Liver (tissue), 8 donors: ENCODE measurements at regions not wholly inside any gene's neighbourhood (a gene's known extent, or its start where the extent isn't known, plus 50 kb on each side); places are given as distances from the start of the nearest gene placed in this dataset.

Source experiments
- DNase-seq: peaks from one replicate; pipeline ENCODE4 v3.0.0-alpha.2; 2017; ENCODE audit warnings: low spot score
- H3K27ac ChIP-seq, 2 donors: one replicate each; pipeline ENCODE4 v1.7.0; 2013; ENCODE audit warnings: inconsistent platforms in 2 of 2, low read length in 2 of 2, control low read depth in 1 of 2, low read depth in 1 of 2, mild to moderate bottlenecking in 1 of 2
- H3K27me3 ChIP-seq, 4 donors: one replicate each; pipeline versions ENCODE4 v1.6.1 to v1.7.0; 2013; ENCODE audit warnings: low read length in 3 of 4, inconsistent platforms in 1 of 4, mild to moderate bottlenecking in 1 of 4, moderate library complexity in 1 of 4; ENCODE audit not compliant: control insufficient read depth in 4 of 4, insufficient read depth in 4 of 4
- H3K36me3 ChIP-seq, 4 donors: one replicate each; pipeline versions ENCODE4 v1.6.1 to v1.7.0; 2013; ENCODE audit warnings: low read length in 3 of 4, mild to moderate bottlenecking in 3 of 4, low read depth in 1 of 4, moderate library complexity in 1 of 4; ENCODE audit not compliant: control insufficient read depth in 4 of 4, insufficient read depth in 3 of 4
- H3K4me1 ChIP-seq, 4 donors: one replicate each; pipeline versions ENCODE4 v1.6.1 to v1.7.0; 2013; ENCODE audit warnings: low read length in 3 of 4, mild to moderate bottlenecking in 3 of 4, moderate library complexity in 1 of 4; ENCODE audit not compliant: control insufficient read depth in 4 of 4, insufficient read depth in 4 of 4
- H3K4me3 ChIP-seq, 3 donors: one replicate each; pipeline versions ENCODE4 v1.6.1 to v1.7.0; 2013; ENCODE audit warnings: low read length in 3 of 3, control low read depth in 1 of 3, low read depth in 1 of 3, mild to moderate bottlenecking in 1 of 3
- H3K9ac ChIP-seq, 2 donors: one replicate each; pipeline ENCODE4 v1.7.0; 2013; ENCODE audit warnings: low read length in 2 of 2, mild to moderate bottlenecking in 2 of 2, moderate library complexity in 2 of 2, control low read depth in 1 of 2, low read depth in 1 of 2
- H3K9me3 ChIP-seq, 4 donors: one replicate each; pipeline versions ENCODE4 v1.6.1 to v1.7.0; 2013; ENCODE audit warnings: low read length in 3 of 4; ENCODE audit not compliant: control insufficient read depth in 4 of 4
- ATF3 ChIP-seq: IDR thresholded peaks from 2 replicates; pipeline ENCODE4 v1.6.1; 2016; ENCODE audit warnings: antibody characterized with exemption
- CTCF ChIP-seq: fragments of 150-350 bp; IDR thresholded peaks from 2 replicates; pipeline ENCODE4 v1.5.1; 2017; ENCODE audit warnings: improper control_type of control experiment, low read depth, low read length; ENCODE audit not compliant: missing input control
- EGR1 ChIP-seq, 2 donors: IDR thresholded peaks; 2 replicates each; pipeline ENCODE4 v1.6.1; 2016 to 2018; ENCODE audit warnings: antibody characterized with exemption in 2 of 2, low read depth in 2 of 2
- FOXA1 ChIP-seq: IDR thresholded peaks from 2 replicates; pipeline ENCODE4 v1.6.1; 2016; ENCODE audit warnings: antibody characterized with exemption
- FOXA2 ChIP-seq: IDR thresholded peaks from 2 replicates; pipeline ENCODE4 v1.6.1; 2016; ENCODE audit warnings: antibody characterized with exemption
- GABPA ChIP-seq, 2 donors: IDR thresholded peaks in 1 of 2; conservative IDR thresholded peaks in 1 of 2; 2 replicates each; pipeline ENCODE4 v1.6.1; 2016; ENCODE audit warnings: antibody characterized with exemption in 2 of 2, mild to moderate bottlenecking in 1 of 2, moderate library complexity in 1 of 2
- JUND ChIP-seq, 2 donors: IDR thresholded peaks; 2 replicates each; pipeline ENCODE4 v1.6.1; 2016; ENCODE audit warnings: antibody characterized with exemption in 2 of 2
- NR2F2 ChIP-seq: IDR thresholded peaks from 2 replicates; pipeline ENCODE4 v1.6.1; 2016; ENCODE audit warnings: antibody characterized with exemption
- RAD21 ChIP-seq, 2 donors: IDR thresholded peaks; 2 replicates each; pipeline ENCODE4 v1.6.1; 2016; ENCODE audit warnings: antibody characterized with exemption in 2 of 2, mild to moderate bottlenecking in 2 of 2
- RXRA ChIP-seq, 2 donors: IDR thresholded peaks; 2 replicates each; pipeline ENCODE4 v1.6.1; 2017 to 2018; ENCODE audit warnings: antibody characterized with exemption in 2 of 2, mild to moderate bottlenecking in 1 of 2
- TAF1 ChIP-seq: conservative IDR thresholded peaks from 2 replicates; pipeline ENCODE4 v1.6.1; 2016; ENCODE audit warnings: antibody characterized with exemption, mild to moderate bottlenecking
- YY1 ChIP-seq: IDR thresholded peaks from 2 replicates; pipeline ENCODE4 v1.6.1; 2016; ENCODE audit warnings: antibody characterized with exemption, mild to moderate bottlenecking
- ZBTB33 ChIP-seq: IDR thresholded peaks from 2 replicates; pipeline ENCODE4 v1.6.1; 2016; ENCODE audit warnings: antibody characterized with exemption
- WGBS: extraction: QIAGEN DNeasy Blood & Tissue Kit; methylation state at CpG from one replicate; pipeline ENCODE4 v1.1.7; 2013; 5-methylcytosine and 5-hydroxymethylcytosine counted together
- TF ChIP-seq, protein P1 (sequence below): IDR thresholded peaks from 2 replicates; pipeline ENCODE4 v1.6.1; 2016; ENCODE audit warnings: antibody characterized with exemption
- TF ChIP-seq, protein P2 (sequence below): IDR thresholded peaks from 2 replicates; pipeline ENCODE4 v1.6.1; 2016; ENCODE audit warnings: antibody characterized with exemption, mild to moderate bottlenecking
- donor health status: healthy.
- donor health status: healthy.
- donor health status: healthy.
- donor health status: healthy.
- donor health status: healthy.

DNA sequence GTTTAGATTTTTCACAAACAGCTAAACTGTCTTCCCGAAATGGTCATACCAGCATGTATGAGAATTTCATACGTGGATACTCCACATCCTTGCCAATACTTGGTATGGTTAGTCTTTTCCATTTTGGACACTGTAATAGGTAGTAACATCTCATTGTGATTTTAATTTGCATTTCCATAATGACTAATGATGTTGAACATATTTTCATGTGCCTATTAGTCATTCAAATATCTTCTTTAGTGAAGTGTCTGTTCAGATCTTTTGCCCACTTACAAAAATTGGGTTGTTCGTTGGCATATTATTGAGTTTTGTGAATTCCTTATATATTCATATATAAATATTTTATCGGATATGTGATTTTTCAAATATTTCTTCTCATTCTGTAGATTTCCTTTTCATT is 78.0 kb upstream of the GNG2 start:
- H3K36me3 ChIP-seq, result no peaks in the 10 kb centered on the region
- DNase-seq, result no peak
- H3K9me3 ChIP-seq, result peaks cover 0 to 3% (median 0%) of the 10 kb centered on the region in 4 donors
- no peak overlapping the region for H3K4me3 ChIP-seq
- H3K4me1 ChIP-seq, result no peaks in the 10 kb centered on the region
- peaks cover 0 to 9% (median under 1%) of the 10 kb centered on the region in 4 donors for H3K27me3 ChIP-seq
- WGBS, result 74% methylated on average over 4 of the region's 4 CpGs
- TF ChIP-seq FOXA1 (no peak), CTCF (no peak), FOXA2 (no peak), ATF3 (no peak), GABPA (IDR thresholded peaks at IDR 0.05 in 1 of 2, conservative IDR thresholded peaks at IDR 0.05 in 1 of 2) (no peak), RAD21 (IDR thresholded peaks at IDR 0.05) (no peak), RXRA (IDR thresholded peaks at IDR 0.05) (no peak), JUND (IDR thresholded peaks at IDR 0.05) (no peak), EGR1 (IDR thresholded peaks at IDR 0.05; ENCODE audit: low read depth in 2 of 2) (no peak)
- TF ChIP-seq, protein P1, sequence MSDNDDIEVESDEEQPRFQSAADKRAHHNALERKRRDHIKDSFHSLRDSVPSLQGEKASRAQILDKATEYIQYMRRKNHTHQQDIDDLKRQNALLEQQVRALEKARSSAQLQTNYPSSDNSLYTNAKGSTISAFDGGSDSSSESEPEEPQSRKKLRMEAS, result no peak
- TF ChIP-seq, protein P2, sequence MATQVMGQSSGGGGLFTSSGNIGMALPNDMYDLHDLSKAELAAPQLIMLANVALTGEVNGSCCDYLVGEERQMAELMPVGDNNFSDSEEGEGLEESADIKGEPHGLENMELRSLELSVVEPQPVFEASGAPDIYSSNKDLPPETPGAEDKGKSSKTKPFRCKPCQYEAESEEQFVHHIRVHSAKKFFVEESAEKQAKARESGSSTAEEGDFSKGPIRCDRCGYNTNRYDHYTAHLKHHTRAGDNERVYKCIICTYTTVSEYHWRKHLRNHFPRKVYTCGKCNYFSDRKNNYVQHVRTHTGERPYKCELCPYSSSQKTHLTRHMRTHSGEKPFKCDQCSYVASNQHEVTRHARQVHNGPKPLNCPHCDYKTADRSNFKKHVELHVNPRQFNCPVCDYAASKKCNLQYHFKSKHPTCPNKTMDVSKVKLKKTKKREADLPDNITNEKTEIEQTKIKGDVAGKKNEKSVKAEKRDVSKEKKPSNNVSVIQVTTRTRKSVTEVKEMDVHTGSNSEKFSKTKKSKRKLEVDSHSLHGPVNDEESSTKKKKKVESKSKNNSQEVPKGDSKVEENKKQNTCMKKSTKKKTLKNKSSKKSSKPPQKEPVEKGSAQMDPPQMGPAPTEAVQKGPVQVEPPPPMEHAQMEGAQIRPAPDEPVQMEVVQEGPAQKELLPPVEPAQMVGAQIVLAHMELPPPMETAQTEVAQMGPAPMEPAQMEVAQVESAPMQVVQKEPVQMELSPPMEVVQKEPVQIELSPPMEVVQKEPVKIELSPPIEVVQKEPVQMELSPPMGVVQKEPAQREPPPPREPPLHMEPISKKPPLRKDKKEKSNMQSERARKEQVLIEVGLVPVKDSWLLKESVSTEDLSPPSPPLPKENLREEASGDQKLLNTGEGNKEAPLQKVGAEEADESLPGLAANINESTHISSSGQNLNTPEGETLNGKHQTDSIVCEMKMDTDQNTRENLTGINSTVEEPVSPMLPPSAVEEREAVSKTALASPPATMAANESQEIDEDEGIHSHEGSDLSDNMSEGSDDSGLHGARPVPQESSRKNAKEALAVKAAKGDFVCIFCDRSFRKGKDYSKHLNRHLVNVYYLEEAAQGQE, result no peak
- H3K27ac ChIP-seq, result no peak overlapping the region
- no peak overlapping the region for H3K9ac ChIP-seq

DNA sequence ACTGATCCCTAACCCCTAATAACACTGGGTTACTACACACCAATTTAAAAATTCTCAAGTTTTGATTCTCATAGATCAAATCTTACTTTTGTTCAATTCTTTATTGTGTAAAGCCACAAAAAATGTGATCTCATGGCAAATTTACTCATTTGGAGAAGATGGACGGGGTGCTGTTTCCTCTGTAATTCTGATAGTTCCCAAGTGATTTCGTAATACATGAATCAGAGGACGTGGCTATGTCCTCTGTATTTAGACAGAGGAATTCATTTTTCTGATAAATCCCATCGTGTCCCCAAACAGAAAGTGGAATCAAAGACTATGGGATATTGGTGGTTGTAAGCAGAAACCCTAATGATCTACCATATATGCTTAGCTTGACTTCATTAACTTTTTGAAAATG is 76.6 kb upstream of the GNG2 start:
- Histone ChIP-seq H3K27me3 (peaks cover 0 to 9% (median 0%) of the 10 kb centered on the region in 4 donors), H3K9ac (no peak overlapping the region), H3K27ac (no peak overlapping the region), H3K4me3 (no peak overlapping the region), H3K4me1 (no peaks in the 10 kb centered on the region), H3K36me3 (no peaks in the 10 kb centered on the region), H3K9me3 (peaks cover 0 to 3% (median 0%) of the 10 kb centered on the region in 4 donors)
- 21% methylated on average over 4 of the region's 4 CpGs for WGBS
- TF ChIP-seq, protein P1, result no peak
- TF ChIP-seq YY1, result peak; percentile 18
- DNase-seq, result no peak

GRCh38 chr14:51784466-51784865 is 75.9 kb upstream of the GNG2 start:
- H3K9ac ChIP-seq, result no peak overlapping the region
- peaks cover 0 to 7% (median 0%) of the 10 kb centered on the region in 4 donors for H3K27me3 ChIP-seq
- H3K4me1 ChIP-seq, result no peaks in the 10 kb centered on the region
- no peaks in the 10 kb centered on the region for H3K36me3 ChIP-seq
- H3K4me3 ChIP-seq, result no peak overlapping the region
- peaks cover 0 to 3% (median 0%) of the 10 kb centered on the region in 4 donors for H3K9me3 ChIP-seq
- DNase-seq, result no peak
- H3K27ac ChIP-seq, result no peak overlapping the region
- TF ChIP-seq NR2F2, result no peak
- no peak for TF ChIP-seq CTCF
- TF ChIP-seq YY1, result no peak
- no peak for TF ChIP-seq FOXA1
- TF ChIP-seq RXRA (IDR thresholded peaks at IDR 0.05), result no peak
- TF ChIP-seq EGR1 (IDR thresholded peaks at IDR 0.05; ENCODE audit: low read depth in 2 of 2), result no peak
- TF ChIP-seq, protein P1, result no peak
- TF ChIP-seq RAD21 (IDR thresholded peaks at IDR 0.05), result no peak
- TF ChIP-seq ZBTB33, result no peak
- no peak for TF ChIP-seq GABPA (IDR thresholded peaks at IDR 0.05 in 1 of 2, conservative IDR thresholded peaks at IDR 0.05 in 1 of 2)
- TF ChIP-seq TAF1, result no peak
- no peak for TF ChIP-seq ATF3
